Right lobe of liver (tissue), 4 donors: ENCODE measurements at regions not wholly inside any gene's neighbourhood (a gene's known extent, or its start where the extent isn't known, plus 50 kb on each side); places are given as distances from the start of the nearest gene placed in this dataset.

ENCODE experiments used
- POLR2A ChIP-seq: fragments of 450-650 bp; IDR thresholded peaks from one replicate; pipeline ENCODE4 v1.6.1; 2017; ENCODE audit warnings: antibody characterized with exemption, mild to moderate bottlenecking
- TF ChIP-seq, protein P1 (sequence below), 4 donors: fragments of 200-600 bp in 3 of 4; fragments of 450-650 bp in 1 of 4; IDR thresholded peaks; one replicate each; pipeline versions ENCODE4 v1.5.1 to v1.8.0; 2016 to 2022; ENCODE audit warnings: antibody characterized with exemption in 4 of 4, mild to moderate bottlenecking in 2 of 4
- donor health status: DM: no; HTN: no; CAD: no.
- donor health status: DM: no; HTN: no; CAD: no.
- donor health status: DM: no; HTN: yes; CAD: no.

DNA sequence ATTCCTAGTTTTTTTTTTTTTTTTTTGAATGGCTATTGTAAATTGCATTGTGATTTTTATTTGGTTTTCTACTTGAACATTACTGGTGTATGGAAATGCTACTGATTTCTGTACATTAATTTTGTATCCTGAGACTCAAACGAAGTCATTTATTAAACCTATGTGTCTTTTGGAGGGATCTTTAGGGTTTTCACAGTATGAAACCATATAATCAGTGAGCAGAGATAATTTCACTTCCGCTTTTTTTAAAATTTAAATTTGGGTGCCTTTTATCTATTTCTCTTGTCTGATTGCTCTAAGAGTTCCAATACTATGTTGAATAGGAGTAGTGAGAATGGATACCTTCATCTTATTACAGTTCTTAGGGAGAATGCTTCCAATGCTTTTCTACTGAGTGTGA lies 102.7 kb downstream of the ZWINT start:
- TF ChIP-seq, protein P1, sequence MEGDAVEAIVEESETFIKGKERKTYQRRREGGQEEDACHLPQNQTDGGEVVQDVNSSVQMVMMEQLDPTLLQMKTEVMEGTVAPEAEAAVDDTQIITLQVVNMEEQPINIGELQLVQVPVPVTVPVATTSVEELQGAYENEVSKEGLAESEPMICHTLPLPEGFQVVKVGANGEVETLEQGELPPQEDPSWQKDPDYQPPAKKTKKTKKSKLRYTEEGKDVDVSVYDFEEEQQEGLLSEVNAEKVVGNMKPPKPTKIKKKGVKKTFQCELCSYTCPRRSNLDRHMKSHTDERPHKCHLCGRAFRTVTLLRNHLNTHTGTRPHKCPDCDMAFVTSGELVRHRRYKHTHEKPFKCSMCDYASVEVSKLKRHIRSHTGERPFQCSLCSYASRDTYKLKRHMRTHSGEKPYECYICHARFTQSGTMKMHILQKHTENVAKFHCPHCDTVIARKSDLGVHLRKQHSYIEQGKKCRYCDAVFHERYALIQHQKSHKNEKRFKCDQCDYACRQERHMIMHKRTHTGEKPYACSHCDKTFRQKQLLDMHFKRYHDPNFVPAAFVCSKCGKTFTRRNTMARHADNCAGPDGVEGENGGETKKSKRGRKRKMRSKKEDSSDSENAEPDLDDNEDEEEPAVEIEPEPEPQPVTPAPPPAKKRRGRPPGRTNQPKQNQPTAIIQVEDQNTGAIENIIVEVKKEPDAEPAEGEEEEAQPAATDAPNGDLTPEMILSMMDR (IDR thresholded peaks at IDR 0.05): no peak
- no peak for TF ChIP-seq POLR2A
